NB4 (cell line): ENCODE measurements at regions not wholly inside any gene's neighbourhood (a gene's known extent, or its start where the extent isn't known, plus 50 kb on each side); places are given as distances from the start of the nearest gene placed in this dataset.

Source experiments
- DNase-seq: peaks from one replicate; pipeline ENCODE4 v3.0.0; 2010; ENCODE audit warnings: low read depth
- H3K4me3 ChIP-seq: one replicate; pipeline ENCODE4 v1.5.1; 2011; ENCODE audit warnings: mild to moderate bottlenecking, low read depth, low read length, moderate library complexity
- MAX ChIP-seq: IDR thresholded peaks from 2 replicates; pipeline ENCODE4 v1.6.1; 2011; ENCODE audit warnings: low read depth, low read length
- MYC ChIP-seq: IDR thresholded peaks from 2 replicates; pipeline ENCODE4 v1.6.1; 2011; ENCODE audit warnings: low read depth, low read length
- POLR2A ChIP-seq: IDR thresholded peaks from 2 replicates; pipeline ENCODE4 v1.6.1; 2011; ENCODE audit warnings: mild to moderate bottlenecking; ENCODE audit not compliant: insufficient read length; ENCODE audit errors: extremely low read depth
- TF ChIP-seq, protein P1 (sequence below): IDR thresholded peaks from one replicate; pipeline ENCODE4 v1.5.1; 2012; ENCODE audit warnings: low read depth, low read length

GRCh38 chr2:128835974-128836373 lies 517.3 kb upstream of the HS6ST1 start:
- DNase-seq = no peak
- no peak overlapping the region for H3K4me3 ChIP-seq
- TF ChIP-seq MYC (no peak), MAX (no peak), POLR2A (no peak)
- TF ChIP-seq, protein P1, sequence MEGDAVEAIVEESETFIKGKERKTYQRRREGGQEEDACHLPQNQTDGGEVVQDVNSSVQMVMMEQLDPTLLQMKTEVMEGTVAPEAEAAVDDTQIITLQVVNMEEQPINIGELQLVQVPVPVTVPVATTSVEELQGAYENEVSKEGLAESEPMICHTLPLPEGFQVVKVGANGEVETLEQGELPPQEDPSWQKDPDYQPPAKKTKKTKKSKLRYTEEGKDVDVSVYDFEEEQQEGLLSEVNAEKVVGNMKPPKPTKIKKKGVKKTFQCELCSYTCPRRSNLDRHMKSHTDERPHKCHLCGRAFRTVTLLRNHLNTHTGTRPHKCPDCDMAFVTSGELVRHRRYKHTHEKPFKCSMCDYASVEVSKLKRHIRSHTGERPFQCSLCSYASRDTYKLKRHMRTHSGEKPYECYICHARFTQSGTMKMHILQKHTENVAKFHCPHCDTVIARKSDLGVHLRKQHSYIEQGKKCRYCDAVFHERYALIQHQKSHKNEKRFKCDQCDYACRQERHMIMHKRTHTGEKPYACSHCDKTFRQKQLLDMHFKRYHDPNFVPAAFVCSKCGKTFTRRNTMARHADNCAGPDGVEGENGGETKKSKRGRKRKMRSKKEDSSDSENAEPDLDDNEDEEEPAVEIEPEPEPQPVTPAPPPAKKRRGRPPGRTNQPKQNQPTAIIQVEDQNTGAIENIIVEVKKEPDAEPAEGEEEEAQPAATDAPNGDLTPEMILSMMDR = no peak

- no peak for DNase-seq
- no peak for TF ChIP-seq MYC
- TF ChIP-seq, protein P1 = no peak
- H3K4me3 ChIP-seq = no peak overlapping the region
Measured at GRCh38 chr2:128836559-128837100, 518.0 kb upstream of the HS6ST1 start.

GRCh38 chr2:128838244-128838643 lies 519.6 kb upstream of the HS6ST1 start:
- no peak for DNase-seq
- TF ChIP-seq POLR2A (no peak), MYC (no peak), MAX (no peak)
- TF ChIP-seq, protein P1 = no peak
- no peak overlapping the region for H3K4me3 ChIP-seq

- TF ChIP-seq MYC (no peak), POLR2A (no peak), MAX (no peak)
- TF ChIP-seq, protein P1 = no peak
- H3K4me3 ChIP-seq = no peak overlapping the region
- DNase-seq = no peak
Measured at GRCh38 chr2:128841803-128842202, 523.1 kb upstream of the HS6ST1 start.

GRCh38 chr2:128867311-128867710 lies 548.6 kb upstream of the HS6ST1 start:
- H3K4me3 ChIP-seq = no peak overlapping the region
- TF ChIP-seq, protein P1 = no peak
- TF ChIP-seq MAX (no peak), POLR2A (no peak), MYC (no peak)
- DNase-seq = no peak

- no peak overlapping the region for H3K4me3 ChIP-seq
- TF ChIP-seq MAX = no peak
- no peak for TF ChIP-seq MYC
- TF ChIP-seq, protein P1 = no peak
- no peak for TF ChIP-seq POLR2A
Measured at GRCh38 chr2:128867936-128868636, 549.4 kb upstream of the HS6ST1 start.

More at GRCh38 chr2:128867936-128868636, 549.4 kb upstream of the HS6ST1 start:
- no peak for DNase-seq
